HG02884 (cell line): ENCODE measurements at regions not wholly inside any gene's neighbourhood (a gene's known extent, or its start where the extent isn't known, plus 50 kb on each side); places are given as distances from the start of the nearest gene placed in this dataset.

Experiments used
- ATAC-seq: cut with Tn5 transposase; IDR thresholded peaks from one replicate; pipeline ENCODE4 v1.9.1; 2021; ENCODE audit warnings: mild to moderate bottlenecking, moderate library complexity; ENCODE audit not compliant: unreplicated experiment

DNA sequence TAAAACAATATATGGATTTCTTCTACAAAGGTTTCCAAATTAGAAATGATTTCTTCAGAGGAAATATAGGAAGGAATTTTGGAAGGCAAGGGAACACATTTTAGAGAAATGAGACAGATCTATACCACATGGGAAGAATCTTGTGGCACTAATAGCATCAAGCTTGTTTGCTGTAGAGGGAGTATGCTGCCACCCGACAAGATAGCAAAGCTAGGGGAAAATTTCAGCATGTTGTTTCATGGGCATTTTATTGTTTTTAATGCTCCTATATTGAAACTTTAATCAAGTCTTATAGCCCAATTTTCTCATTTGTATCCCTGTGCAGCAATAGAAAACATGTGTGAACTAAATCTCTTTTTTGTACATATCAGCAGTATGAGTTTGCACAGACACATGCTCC is 551.7 kb upstream of the INTU start:
- ATAC-seq: no peak

DNA sequence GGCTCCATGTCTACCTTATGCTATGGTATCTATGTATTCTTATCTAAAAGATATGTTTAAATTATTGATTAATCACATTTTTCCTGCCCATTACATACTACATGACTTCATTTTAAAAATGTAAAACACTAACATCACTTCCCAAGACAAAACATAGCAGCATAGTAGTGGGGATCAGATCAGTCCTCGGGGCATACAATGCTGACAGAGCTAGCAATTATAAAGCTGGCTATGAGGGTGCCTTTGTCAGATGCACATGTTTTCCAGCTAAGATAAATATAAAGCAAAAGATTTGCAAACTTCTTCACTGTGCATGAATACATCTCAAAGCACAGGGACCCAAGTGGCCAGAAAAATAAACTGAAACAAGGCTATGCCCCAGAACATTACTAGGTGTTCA is 549.8 kb upstream of the INTU start:
- no peak for ATAC-seq

DNA sequence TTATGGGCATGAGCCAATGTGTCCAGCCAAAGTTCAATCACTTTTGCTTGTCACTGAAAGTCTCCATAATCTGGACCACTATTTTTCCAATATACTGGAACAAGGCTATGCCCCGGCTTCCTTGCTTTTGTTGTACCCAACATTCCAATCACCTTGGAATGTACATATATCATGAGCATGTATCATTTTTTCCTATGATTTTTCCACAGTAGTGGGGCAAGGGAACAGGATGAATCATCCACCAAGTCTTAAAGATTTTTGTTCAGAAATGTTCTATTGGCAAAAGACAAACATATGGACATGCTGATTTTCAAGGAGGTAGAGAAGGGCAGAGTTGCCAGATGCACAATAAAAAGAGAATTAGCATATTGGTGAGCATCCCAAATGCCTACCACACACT is 548.1 kb upstream of the INTU start:
- ATAC-seq: no peak

DNA sequence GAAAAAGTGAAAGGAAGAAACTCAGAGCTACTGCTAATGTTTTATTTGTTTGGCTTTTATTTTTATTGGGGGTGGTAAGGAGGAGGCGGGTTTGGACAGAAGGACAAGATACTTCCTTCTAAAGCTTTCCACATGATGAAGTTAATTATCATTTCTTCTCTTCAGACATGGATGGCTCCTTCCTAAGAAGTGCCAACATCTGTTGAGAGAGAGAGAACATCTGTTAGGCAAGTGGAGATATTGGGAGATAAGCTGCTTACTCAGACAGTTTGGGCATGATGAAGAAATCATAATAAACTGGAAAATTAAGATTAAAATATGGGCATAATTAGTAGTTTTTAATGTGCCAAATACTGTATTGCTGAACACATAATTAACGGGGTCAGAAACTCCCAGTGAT is 535.7 kb upstream of the INTU start:
- ATAC-seq: no peak

DNA sequence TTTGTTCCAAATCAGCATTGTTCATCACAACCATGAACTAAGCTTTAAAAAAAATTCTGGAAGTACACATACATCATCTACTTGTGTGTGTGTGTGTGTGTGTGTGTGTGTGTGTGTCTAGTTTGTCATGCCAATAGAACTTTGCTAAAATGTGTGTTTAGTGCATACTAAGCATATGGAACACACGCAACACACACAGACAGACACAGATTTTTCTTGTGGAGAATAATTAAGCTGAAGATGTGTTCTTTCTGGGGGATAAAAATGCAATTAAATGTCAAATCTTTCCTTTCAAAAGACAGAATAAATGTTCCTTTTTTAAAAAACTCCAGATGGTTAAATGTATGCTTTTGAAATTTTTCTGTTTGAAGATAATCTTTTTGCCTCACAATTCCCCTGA is 530.4 kb upstream of the INTU start:
- ATAC-seq: no peak

DNA sequence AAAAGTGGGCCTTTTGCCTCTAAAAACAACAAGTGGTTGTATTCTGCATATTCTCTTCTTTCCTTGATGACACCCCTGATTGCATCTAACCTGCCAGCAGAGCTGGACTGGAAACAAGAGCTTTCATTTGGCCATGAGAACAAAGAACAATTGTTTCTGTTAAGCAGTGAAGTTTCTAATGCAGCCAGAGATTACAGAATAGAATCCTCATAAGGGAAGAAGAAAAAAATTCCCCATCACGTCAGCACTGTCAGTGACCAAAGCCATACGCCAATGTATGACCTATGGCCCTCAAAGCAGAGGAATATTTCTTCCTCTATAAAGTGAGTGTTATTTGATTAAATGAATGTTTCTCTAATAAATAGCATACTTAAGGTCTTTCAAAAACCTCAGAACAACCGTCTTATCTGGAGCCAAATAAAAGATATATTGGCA is 529.1 kb upstream of the INTU start:
- ATAC-seq: no peak

DNA sequence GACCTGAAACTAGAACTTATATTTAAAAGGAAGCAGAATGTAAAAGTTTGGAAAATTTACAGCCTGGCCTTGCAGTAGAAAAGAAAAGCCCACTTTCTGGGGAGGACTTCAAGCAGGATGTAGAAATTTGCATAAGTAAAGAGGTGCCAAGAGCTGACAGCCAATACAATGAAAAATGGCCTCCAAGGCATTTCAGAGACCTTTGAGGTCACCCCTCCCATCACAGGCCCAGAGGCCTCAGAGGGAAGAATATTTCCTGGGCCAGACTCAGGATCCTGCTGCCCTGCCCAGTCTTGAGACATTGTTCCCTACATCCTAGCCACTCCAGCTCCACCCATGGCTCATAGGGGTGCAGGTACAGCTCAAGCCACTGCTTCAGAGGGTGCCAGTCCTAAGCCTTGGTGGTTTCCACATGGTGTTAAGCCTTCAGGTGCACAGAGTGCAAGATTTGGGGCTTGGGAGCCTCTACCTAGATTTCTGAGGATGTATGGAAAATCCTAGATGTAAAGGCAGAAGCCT is 518.9 kb upstream of the INTU start:
- ATAC-seq: no peak

DNA sequence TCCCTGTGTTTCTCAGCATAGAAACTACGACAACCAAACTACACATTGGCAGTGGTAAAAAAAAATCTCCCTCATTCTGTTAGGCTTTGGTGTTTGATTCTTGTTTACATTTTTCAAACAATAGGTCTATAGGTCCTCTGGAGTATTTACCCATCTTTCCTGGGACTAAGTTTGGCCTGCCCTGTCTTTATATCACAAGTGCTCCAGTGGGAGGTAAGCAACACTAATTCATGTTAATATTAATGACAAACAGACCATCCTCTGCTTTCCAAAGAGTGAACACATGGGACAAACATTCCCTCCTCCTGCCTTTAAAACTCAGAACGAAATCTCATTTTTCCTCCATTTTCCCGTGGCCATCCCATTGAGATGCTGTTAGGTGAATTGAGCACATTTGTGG is 514.1 kb upstream of the INTU start:
- ATAC-seq: no peak

DNA sequence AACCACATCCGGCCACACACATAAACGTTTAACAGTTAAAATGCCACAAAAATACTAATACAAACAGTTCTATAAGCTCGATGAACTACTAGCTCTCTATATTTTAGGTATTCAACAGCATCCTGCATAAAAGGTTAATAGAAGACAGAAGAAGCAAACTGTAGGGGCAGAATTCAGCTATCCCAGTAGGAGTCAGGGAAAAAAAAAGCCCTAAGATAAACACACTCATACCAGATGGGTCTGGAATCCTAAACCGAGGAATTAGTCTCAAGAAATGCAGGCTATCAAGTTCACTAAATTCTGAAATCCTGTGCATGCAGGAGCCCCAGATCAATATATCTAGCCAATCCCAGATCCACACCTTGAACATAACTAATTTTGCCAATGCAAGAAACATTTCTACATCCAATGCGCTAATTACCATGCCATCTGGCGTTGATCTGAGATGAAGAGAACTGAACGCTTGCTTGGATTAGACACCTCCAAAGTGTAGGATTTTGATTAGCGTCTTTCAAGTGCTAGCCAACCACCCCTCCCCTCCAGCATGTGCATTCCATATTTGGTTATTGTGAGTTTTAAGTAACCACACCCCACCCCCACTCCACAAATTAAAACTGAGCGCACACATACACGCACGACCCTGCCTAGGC is 512.2 kb upstream of the INTU start:
- ATAC-seq: no peak

DNA sequence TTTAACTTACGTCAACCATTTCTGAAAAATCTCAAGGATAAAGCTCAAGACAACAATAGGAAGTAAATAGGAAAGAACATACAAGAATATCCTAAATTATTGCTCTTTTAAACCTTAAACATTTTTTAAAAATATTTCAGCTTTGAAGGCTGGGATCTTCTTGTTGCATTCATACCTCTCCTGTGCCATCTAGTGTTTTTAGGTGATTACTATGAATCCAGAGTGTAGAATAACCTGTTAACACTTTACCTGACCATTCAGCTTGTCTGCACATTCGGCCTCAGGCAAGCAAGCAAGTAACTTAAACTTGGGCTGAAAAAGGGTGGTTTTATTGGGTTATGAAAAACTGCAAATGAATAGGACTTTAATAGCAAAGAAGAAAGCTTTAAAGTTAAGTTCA is 507.8 kb upstream of the INTU start:
- no peak for ATAC-seq

DNA sequence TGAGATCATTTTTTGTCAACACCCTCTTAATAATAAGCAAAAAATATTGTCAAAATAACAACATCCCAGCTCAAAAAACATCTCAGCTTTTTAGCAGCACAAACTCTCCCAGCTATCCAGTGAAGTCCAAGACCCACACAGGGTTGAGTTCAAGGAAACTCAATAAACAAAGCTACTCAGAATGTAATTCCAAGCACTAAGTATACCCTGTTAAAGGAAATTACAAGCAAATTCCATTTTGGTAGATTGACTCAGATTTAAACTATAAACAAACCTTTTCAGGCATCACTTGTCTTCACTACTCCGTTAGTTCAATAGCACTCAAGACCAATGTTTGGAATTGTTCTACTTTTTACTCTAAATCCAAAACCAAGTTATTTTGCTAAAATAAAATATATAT is 506.0 kb upstream of the INTU start:
- ATAC-seq: no peak

DNA sequence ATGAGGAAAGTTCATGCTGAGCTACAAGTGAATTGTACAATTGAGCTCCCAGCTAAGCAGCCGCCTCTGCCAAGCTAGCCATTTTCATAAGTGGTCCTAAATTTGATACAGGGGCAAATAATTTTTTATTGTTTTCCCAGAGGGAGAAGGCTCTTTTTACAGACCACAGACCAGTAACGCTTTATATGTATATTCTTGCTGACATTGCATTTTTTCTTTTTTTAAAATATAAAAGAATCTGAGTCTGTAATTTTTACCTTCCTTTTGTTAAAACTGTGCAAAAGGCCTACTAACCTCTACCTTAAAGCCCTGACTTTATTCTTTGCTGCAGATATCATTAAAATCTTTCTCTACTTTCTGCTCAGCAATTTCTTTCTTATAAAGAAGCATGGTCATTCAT is 501.2 kb upstream of the INTU start:
- no peak for ATAC-seq

DNA sequence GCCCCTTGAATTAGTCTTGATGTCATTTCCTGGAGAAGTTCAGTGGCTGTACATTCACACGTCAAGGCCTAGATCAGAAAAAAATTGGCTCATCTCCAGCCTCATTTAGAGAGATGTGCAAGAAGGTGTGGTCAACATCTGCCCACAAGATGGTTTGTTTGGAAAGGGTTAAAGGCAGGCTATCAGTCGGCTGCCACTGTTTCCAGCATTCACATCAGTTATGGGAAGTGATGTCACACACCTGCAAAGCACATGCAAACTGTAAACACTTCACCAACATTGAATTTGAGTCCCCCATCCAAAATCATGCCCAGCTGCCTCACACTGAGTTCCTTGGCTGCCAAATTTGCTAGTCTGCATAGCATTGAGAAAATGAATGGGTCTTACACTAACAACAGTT is 498.3 kb upstream of the INTU start:
- no peak for ATAC-seq

DNA sequence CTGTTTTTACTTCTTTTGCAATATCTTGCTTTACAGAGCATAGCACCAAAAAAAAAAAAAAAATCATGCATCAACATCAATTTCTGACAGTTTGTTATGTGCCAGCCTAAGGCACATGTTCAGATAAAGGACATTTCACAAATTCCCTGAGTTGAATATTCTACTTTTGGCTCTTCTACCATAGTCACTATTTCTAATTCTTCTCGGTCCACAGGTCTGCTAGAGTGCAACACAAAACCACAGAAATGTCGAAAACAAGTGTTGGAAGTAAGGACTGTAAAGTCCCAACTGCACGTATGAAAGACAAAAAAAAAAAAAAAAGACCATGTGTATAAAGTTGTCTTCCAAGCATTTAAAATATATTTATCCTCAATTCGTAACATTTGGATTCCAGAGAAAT is 494.2 kb upstream of the INTU start:
- ATAC-seq: no peak

DNA sequence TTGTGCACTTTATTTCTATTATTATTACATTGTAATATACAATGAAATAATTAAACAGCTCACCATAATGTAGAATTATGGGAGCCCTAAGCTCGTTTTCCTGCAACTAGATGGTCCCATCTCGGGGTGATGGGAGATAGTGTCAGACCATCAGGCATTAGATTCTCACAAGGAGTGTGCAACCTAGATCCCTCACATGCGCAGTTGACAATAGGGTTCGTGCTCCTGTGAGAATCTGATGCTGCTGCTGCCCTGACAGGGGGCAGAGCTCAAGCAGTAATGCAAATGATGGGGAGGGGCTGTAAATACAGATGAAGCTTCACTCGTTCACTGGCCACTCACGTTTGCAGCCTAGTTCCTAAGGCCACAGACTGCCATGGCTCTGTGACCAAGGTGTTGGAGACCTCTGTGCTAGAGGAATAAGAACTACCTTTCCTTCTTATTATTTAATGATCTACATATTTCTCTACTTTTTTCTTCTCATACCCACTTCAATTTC is 492.9 kb upstream of the INTU start:
- ATAC-seq: no peak

DNA sequence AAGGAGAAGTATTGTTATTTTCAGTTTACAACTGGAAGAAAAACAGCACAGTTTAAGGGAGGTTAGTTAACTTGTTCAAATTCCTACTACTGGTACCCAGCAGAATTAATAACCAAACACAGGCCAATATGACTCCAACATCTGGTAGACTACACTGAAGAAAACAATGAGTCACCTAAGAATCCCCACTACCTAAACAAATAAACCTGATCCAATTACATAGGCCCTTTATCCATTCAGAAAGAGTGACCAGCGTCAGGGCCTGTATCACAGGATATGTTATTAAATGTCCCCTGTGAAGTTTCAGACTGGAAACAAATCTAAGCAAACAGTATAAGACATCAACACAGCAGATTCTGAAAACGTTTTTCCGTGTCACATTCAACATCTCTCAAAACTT is 492.5 kb upstream of the INTU start:
- ATAC-seq: no peak

DNA sequence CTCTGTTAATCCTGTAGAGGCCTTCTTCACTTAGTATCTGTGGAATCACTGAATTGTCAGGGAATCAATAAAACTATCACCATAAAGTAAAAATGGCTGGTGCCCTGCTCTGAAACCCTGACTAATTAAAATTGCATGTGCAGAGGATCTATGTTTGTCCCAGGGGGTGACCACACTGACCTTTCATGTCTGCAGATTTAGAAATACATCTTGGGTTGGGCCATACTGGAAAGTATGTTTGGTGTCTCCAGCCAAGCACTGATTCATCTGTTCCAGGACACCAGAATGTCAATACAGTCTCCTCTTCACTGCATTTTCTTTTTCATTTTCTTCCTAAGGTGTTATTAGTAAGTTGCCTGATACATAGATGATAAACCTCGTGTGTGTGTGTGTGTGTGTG is 490.9 kb upstream of the INTU start:
- ATAC-seq: no peak

DNA sequence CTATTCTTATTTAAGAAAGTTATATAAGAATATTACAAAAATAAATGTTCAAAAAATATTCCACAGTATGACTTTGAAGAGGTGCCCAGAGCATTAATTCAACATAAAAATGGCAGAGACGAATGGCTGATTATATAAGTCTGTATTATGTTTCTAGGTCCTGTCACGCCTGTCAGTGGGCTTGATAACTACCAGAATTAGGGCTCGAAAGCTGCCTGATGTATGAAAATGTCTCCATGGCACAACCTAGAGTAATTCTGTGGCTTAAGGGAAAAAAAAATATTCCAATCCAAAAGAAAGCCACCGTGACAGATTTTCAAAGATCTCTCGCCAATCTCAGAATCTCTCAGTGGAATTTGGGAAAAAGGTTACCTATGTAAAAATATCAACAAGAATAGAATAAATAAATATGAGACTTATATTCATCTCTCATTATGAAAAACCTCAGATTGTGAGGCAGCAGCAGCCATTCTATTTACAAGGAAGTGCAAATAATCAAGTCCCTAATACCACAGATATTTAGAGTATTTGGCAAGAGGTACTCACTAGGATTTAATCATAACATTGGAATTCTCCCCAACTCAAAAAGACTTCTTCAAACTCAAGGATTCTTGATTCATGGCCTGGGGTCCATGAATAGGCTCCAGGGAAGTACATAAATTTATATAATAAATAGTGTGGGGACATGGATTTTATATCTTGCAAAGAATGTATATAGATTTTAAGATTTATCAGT is 489.1 kb upstream of the INTU start:
- no peak for ATAC-seq

DNA sequence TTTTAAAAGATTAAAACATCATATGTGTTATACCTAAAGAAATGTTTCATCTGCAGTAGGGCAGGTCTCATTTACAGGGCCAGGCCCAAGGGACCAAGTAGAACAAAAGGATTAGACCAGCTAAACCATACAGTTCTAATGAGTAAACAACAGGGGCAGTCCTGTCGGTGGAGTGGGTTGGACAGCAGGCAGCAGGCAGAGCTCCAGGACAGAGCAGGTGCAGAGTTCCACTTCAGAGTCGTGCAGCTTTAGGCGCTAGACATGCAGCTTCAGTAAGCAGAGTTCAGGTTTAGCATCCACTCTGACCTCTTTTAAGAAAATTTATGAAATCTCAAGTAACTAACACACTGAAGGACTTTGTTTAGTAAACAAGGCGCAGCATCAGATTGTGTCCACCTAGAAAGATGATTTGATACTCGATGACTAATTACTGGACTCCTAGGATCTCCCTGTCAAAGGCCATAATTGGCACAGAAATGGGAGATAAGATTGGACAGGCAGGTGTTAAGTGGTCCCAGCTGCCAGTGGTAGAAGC is 487.7 kb upstream of the INTU start:
- no peak for ATAC-seq

DNA sequence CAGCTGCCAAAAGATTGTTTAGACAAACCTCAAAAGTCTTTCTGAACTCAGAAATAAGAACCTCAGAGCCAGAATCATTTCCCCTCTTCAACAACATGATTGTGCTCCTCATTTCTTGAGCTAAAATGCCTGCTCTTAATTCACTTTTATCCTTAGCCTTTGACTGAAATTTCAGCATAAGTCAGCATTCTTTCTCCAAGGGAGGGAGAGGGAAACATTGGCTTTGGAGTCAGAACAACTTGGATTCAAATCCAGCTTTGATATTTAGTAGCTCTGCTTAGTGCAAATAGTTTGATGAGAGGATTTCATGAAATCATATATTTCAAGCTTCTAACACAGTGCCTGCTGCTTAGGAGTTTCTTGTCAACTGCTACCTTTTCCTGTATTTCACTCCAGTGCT is 484.6 kb upstream of the INTU start:
- no peak for ATAC-seq

DNA sequence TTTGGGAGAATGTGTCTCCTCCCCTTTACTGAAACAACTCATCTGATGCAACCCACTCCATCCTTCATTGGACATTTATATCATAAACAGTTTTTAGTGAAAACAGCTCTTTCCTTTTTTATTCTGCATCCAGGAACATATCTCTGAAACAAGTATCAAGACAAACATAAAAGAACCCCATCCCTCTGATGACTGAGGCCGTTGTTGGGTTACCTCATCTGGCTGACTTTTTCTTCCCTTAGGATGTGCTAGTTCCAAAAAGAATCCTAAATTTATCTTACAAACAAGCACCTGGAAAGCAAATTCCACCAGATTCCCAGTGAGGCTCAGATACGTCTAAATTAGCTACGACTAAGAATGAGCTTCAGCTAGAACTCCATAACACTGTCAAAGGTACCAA is 483.7 kb upstream of the INTU start:
- ATAC-seq: no peak

DNA sequence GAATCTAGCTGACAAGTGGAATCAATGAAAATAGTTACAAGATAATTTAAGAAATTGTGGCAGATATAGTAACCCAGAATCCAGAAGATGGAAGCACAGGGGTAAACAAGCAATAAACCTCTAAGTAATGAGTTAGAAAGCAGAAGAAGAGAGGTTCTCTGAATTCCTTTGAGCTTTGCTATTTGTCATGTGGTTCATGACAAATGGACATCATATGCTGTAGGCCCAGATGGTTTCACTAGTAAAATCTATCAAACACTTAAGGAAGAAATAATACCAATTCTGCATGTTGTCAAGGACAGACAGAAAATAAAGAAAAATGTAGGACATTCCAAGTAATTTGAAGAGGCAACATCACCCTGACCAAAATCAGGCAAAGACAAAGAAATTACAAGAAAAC is 480.8 kb upstream of the INTU start:
- ATAC-seq: no peak
